Femur (tissue), 1 donor: ENCODE measurements at regions not wholly inside any gene's neighbourhood (a gene's known extent, or its start where the extent isn't known, plus 50 kb on each side); places are given as distances from the start of the nearest gene placed in this dataset.
"Not testable (repeated sequence)": the region's sequence is repeated elsewhere in the genome, so short reads cannot be mapped to it uniquely, and the experiment has no call there.

Experiments used
- DNase-seq: peaks from one replicate; pipeline ENCODE4 v3.0.0-alpha.2; 2017

- DNase-seq = not testable (repeated sequence)
These were observed 1518.6 kb upstream of the RAG2 start for GRCh38 chr11:38116616-38117015.

DNA sequence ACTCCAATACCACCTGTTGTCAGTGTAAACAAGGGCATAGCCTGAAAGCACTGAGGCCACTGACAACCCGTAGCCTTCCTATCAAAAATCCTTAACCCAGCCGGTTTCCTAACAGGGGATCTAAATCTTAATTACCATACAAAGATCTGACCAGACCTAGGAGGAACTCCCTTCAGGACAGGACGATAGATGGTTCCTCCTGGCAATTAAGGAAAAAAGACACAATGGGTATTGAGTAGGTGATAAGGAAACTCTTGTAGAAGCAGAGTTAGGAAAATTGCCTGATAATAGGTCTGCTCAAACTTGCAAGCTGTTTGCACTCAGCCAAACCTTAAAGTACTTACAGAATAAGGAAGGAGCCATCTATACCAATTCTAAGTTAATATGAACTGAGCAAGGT, 1517.3 kb upstream of the RAG2 start:
- not testable (repeated sequence) for DNase-seq

DNA sequence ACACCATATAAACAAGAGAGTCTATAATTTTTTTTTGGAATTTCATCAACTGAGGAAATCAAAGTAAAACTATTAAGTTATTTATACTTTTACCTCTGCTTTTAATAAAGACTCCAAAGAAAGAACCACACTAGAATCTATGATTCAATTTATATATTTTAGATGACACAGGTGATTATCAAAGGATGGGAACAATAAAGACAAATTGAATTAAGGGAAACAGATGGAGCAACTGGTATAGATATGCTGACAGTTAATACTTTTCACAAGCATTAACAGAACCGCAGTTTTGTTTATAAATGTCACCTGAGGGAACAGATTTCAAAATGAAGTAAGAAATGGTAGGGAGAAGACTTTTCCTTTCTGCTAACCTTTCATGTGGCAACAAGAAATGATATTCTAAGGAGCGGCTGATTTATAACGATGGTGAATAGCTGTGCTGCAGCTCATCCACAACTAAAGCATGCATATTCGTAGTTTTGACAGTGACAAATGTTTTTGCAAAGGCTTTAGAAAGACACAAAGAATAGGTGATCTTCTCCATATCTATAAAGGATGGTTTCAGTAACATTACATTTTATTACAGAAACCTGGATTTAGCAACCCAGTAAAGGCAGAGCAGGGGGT, 1502.9 kb upstream of the RAG2 start:
- no peak for DNase-seq

GRCh38 chr11:38095268-38095667, 1497.2 kb upstream of the RAG2 start:
- no peak for DNase-seq

- DNase-seq = no peak
These were observed 1491.7 kb upstream of the RAG2 start for GRCh38 chr11:38089726-38090125.

GRCh38 chr11:38060920-38061319, 1462.9 kb upstream of the RAG2 start:
- no peak for DNase-seq

DNA sequence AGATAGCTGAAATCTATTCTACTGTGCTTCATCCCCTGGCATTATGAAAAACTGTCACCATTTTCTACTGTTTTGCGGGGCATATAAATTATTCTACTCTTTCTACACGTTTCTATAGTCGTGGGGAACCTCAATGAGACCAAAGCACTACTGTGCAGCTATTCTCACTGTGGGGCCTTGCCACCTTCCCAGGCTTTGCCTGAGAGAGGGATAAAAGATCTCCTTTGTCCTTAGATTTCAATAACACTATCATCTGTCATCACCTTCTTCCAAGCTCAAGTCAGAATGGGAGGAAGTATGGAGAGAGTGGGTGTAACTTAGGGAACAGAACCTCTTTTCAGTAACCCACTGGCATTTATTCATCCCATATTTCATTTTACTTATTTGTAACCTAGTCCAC, 1462.1 kb upstream of the RAG2 start:
- no peak for DNase-seq

GRCh38 chr11:38046571-38047135, 1448.6 kb upstream of the RAG2 start:
- no peak for DNase-seq

- no peak for DNase-seq
These were observed 1445.0 kb upstream of the RAG2 start for GRCh38 chr11:38043060-38043459.

GRCh38 chr11:38038777-38039176, 1440.7 kb upstream of the RAG2 start:
- no peak for DNase-seq

DNA sequence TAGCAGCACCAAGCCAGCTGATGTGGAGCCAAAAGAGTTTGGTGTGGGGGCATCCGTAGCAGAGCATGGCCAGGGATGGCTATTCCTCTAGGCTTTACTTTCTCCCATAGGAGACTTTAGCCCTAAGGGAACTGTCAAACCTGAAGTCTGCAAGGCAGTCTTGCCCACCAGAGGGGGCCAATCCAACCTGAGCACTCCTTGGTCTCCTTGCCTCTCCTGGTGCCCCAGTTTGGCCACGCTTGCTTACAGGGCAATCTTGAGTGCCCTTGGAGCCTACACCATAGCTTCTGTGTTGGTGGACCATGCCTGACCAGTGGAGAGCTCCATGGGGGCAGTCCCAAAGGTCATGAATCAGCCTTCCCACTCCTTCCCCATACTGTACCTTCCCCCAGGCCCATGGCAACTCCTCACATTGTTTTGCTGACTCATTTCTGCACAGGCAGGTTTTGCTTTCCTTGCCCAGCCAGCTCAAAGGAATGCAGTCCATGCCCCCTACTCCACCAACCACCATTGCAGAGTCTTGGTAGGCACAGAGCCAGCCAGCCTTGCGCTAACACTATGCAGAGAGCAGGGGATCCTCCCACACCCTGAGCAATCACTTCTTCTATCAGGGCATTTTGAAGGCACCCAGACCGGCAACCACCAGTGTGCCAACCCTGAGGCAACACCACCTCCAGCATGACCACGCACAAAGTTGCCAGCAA, 1421.2 kb upstream of the RAG2 start:
- DNase-seq = no peak

DNA sequence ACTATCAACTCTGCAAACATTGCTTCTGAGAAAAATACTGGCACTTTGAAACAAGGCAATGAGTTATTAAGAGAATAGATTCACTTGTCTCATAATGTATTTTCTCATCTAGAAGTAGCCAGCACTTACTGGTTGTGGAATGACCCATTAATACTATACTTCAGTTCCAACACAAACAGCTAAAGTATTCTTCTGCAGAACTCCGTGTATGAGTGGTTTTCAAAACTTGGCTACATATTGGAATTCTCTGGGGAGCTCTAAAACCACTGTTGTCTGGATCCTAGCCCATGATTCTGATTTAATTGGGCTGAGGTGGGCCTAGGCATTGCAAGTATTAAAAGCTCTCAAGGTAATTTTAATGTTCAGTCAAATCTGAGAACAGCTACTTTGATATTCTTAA, 1416.4 kb upstream of the RAG2 start:
- peak; percentile 13 for DNase-seq

GRCh38 chr11:38013157-38013556, 1415.1 kb upstream of the RAG2 start:
- DNase-seq = no peak

DNA sequence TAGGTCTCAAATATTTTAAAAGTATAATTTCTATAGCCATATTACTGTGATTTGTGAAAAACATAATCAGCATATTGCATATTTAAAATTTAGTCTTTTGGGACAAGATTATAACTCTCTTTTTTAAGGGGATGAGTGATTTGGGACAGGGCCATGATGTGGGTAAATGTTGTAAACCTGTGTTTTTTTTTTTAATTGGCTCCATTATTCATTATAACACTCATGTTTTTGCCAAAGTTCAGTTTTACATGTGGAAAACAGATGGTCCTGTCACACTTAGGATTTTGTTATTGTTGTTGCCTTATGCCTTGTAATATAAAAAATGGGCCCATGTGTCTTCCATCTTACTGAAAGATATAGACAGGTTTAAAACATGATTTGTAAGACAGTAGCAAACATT, 1413.5 kb upstream of the RAG2 start:
- no peak for DNase-seq

- no peak for DNase-seq
These were observed 1411.9 kb upstream of the RAG2 start for GRCh38 chr11:38009932-38010331.

- DNase-seq = no peak
These were observed 1408.4 kb upstream of the RAG2 start for GRCh38 chr11:38006466-38006865.

DNA sequence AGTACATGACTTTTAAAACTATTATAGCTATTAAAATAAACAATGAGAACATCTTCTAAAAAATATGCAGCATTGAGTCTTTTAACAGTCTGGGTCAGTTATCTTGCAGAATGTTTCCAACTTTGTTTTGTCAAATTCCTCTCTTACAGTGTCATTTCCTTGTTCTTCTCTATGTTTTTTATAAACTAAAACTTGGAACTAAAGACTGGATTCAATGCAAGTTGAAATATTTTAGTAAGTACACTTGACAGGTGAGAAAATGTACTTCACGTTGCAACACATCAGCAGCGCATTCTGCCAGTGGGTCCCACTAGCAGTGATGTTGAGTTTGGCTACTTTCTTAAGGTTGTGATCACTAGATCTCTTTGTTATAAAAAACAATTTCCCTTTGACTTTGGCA, 1407.6 kb upstream of the RAG2 start:
- no peak for DNase-seq

DNA sequence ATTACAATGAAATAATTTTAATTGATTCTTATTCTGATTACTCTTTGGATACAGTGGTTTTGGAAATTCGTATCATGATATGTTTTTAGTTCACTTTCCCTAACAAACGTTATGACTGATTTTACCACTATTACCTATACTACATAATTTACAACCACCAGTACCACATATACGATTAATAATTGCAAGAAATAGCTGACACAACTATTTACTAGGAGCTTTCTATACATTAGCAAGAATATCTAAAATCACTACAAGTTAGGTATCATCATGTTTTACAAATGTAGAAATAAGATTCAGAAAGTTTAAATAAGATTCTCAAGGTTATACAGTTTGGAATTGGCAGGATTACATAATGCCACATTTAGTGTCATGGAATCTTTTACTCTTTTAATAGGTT, 1401.1 kb upstream of the RAG2 start:
- DNase-seq = no peak

DNA sequence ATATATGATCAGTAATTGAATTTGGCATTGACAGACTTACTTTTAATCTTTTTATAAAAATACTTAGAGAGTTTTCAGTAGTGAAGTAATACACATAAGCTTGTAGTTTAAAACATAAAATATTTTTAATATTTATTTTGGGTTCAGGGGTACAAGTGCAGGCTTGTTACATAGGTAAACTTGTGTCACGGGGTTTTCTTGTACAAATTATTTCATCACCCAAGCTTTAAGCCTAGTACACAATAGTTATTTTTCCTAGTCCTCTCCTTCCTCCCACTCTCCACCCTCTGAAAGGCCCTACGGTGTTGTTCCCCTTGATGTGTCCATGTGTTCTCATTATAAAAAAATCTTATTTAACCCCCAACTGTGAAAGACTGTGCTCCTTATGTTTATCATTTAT, 1397.8 kb upstream of the RAG2 start:
- DNase-seq = no peak

- DNase-seq = no peak
These were observed 1390.0 kb upstream of the RAG2 start for GRCh38 chr11:37988031-37988430.

DNA sequence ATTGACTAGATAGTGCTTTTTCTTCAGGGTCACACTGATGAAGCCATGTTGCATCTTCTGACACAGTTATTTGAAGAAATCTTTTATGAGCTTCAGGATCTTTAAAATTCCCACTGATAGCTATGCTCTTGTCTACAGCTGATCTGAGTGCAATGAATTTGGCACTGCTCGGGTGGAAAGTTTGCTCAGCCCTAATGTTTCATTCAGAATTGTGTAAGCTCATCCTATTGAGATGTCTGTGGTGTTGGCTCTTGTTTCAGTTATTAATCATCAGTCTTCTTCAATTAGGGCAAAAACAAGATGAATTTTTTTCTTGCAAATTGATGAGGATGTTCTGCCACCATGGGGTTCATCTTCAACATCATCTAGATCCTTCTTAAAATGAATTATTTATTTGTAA, 1387.0 kb upstream of the RAG2 start:
- DNase-seq = no peak

GRCh38 chr11:37978647-37979046, 1380.6 kb upstream of the RAG2 start:
- DNase-seq = no peak

GRCh38 chr11:37973941-37974340, 1375.9 kb upstream of the RAG2 start:
- DNase-seq = no peak

GRCh38 chr11:37972691-37973090, 1374.7 kb upstream of the RAG2 start:
- no peak for DNase-seq

DNA sequence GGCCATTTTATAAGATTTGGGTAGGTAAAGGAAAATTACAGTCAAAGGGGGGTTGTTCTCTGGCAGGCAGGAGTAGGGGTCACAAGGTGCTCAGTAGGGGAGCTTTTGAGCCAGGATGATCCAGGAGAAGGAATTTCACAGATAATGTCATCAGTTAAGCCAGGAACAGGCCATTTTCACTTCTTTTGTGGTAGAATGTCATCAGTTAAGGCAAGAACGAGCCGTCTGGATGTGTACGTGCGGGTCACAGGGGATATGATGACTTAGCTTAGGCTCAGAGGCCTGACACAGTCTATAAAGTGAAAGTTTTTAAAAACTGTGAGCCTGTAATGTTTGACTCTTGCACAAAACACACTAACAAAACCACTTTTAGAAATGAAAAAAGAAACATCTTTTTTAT, 1371.3 kb upstream of the RAG2 start:
- not testable (repeated sequence) for DNase-seq
